ENCODE measurements at regions not wholly inside any gene's neighbourhood (a gene's known extent, or its start where the extent isn't known, plus 50 kb on each side); places are given as distances from the start of the nearest gene placed in this dataset.
"Not testable (repeated sequence)": the region's sequence is repeated elsewhere in the genome, so short reads cannot be mapped to it uniquely, and the experiment has no call there.

DNA sequence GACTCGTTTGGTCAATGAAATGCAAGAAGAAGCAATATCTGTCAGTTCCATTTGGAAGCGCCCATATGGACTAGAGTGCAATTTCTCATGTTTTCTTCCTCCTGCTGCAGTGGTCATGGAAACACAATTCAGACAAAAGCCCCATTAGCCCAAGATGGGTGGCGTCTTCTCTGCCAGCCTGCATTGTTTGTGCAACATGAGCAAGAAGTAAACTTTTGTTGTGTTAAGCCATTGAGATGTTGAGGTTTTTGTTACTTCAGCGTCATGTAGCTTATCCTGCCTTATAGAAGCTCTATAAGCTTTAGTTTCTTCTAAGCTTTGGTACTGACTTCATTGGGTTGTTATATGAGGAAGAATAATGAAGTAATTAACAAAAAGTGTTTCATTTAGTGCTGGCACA lies 137.4 kb downstream of the NPIPB5 start:
- Histone ChIP-seq H4K20me1 (ENCODE audit: insufficient read depth) (no peaks in the 10 kb centered on the region), H3K4me2 (no peak overlapping the region), H3K27me3 (ENCODE audit: insufficient read depth, low read depth) (no peaks in the 10 kb centered on the region), H3K79me2 (ENCODE audit: low read depth) (no peaks in the 10 kb centered on the region), H3K9me3 (ENCODE audit: insufficient read depth, low read depth) (0 out of 2 replicates have a peak, but pooled peaks cover 3% of the 10 kb centered on the region), H3K4me1 (replicated peaks; ENCODE audit: insufficient read depth) (no peaks in the 10 kb centered on the region), H2AFZ (no peak overlapping the region), H3F3A (ENCODE audit: insufficient read depth, low read depth) (no peaks in the 10 kb centered on the region), H3K4me3 (no peak overlapping the region), H3K9me2 (ENCODE audit: insufficient read depth) (no peaks in the 10 kb centered on the region), H3K36me3 (ENCODE audit: low read depth) (no peaks in the 10 kb centered on the region), H3K27ac (no peak overlapping the region)
- TF ChIP-seq EZH2 (IDR thresholded peaks at IDR 0.05; ENCODE audit: low read depth) = no peak
- TF ChIP-seq, protein P1, sequence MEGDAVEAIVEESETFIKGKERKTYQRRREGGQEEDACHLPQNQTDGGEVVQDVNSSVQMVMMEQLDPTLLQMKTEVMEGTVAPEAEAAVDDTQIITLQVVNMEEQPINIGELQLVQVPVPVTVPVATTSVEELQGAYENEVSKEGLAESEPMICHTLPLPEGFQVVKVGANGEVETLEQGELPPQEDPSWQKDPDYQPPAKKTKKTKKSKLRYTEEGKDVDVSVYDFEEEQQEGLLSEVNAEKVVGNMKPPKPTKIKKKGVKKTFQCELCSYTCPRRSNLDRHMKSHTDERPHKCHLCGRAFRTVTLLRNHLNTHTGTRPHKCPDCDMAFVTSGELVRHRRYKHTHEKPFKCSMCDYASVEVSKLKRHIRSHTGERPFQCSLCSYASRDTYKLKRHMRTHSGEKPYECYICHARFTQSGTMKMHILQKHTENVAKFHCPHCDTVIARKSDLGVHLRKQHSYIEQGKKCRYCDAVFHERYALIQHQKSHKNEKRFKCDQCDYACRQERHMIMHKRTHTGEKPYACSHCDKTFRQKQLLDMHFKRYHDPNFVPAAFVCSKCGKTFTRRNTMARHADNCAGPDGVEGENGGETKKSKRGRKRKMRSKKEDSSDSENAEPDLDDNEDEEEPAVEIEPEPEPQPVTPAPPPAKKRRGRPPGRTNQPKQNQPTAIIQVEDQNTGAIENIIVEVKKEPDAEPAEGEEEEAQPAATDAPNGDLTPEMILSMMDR (conservative IDR thresholded peaks at IDR 0.05) = no peak
- intact Hi-C loops (cut with micrococcal nuclease; ENCODE audit: unreplicated experiment) = no loop called here
- DNase-seq = no peak
- BruUV-seq (replicated peaks) = no TSS peak
- POLR2A ChIA-PET (ENCODE audit: unreplicated experiment) = no interaction called here
- CTCF ChIA-PET = no interaction called here

DNA sequence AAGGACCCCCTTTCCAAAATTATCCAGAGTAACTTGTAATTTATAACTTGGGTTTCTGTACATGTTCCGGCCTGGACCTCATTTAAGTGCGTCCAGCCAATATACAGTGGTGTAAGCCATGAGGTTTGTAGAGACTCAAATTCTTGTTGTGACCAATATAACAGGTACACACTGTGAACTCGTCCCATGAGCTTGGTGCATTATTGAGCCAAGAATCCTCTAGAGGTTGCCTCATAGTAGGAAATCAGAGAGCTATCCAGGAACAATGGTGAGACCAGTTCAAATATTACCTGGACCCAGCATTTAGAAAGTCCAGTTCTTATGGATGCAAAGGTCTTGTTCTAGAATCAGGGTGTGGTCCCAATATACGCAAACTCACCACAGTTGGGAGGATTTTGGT lies 138.2 kb downstream of the NPIPB5 start:
- POLR2A ChIA-PET (ENCODE audit: unreplicated experiment) = no interaction called here
- no peaks in the 10 kb centered on the region for H4K20me1 ChIP-seq (ENCODE audit: insufficient read depth)
- TF ChIP-seq EZH2 (IDR thresholded peaks at IDR 0.05; ENCODE audit: low read depth) = no peak
- TF ChIP-seq, protein P1 (conservative IDR thresholded peaks at IDR 0.05) = no peak
- H3K9me3 ChIP-seq (ENCODE audit: insufficient read depth, low read depth) = 0 out of 2 replicates have a peak, but pooled peaks cover 3% of the 10 kb centered on the region
- no peaks in the 10 kb centered on the region for H3K27me3 ChIP-seq (ENCODE audit: insufficient read depth, low read depth)
- no peak for DNase-seq
- CTCF ChIA-PET = no interaction called here
- H3K4me3 ChIP-seq = no peak overlapping the region
- no peak overlapping the region for H3K27ac ChIP-seq
- no peaks in the 10 kb centered on the region for H3K4me1 ChIP-seq (replicated peaks; ENCODE audit: insufficient read depth)
- no peaks in the 10 kb centered on the region for H3F3A ChIP-seq (ENCODE audit: insufficient read depth, low read depth)
- H2AFZ ChIP-seq = no peak overlapping the region
- no TSS peak for BruUV-seq (replicated peaks)
- no peaks in the 10 kb centered on the region for H3K36me3 ChIP-seq (ENCODE audit: low read depth)
- intact Hi-C loops (cut with micrococcal nuclease; ENCODE audit: unreplicated experiment) = no loop called here
- no peaks in the 10 kb centered on the region for H3K9me2 ChIP-seq (ENCODE audit: insufficient read depth)
- H3K4me2 ChIP-seq = no peak overlapping the region
- no peaks in the 10 kb centered on the region for H3K79me2 ChIP-seq (ENCODE audit: low read depth)

GRCh38 chr16:22651111-22651817 lies 140.6 kb downstream of the NPIPB5 start:
- intact Hi-C loops (cut with micrococcal nuclease; ENCODE audit: unreplicated experiment); H3K4me3 ChIP-seq; H4K20me1 ChIP-seq (ENCODE audit: insufficient read depth); POLR2A ChIA-PET (ENCODE audit: unreplicated experiment); H3K4me1 ChIP-seq (replicated peaks; ENCODE audit: insufficient read depth); H3K9me2 ChIP-seq (ENCODE audit: insufficient read depth); H3K79me2 ChIP-seq (ENCODE audit: low read depth); H3K27me3 ChIP-seq (ENCODE audit: insufficient read depth, low read depth); DNase-seq; H3K27ac ChIP-seq; BruUV-seq (replicated peaks); H3K9me3 ChIP-seq (ENCODE audit: insufficient read depth, low read depth); H3K36me3 ChIP-seq (ENCODE audit: low read depth); H2AFZ ChIP-seq; H3F3A ChIP-seq (ENCODE audit: insufficient read depth, low read depth); H3K4me2 ChIP-seq: not testable (repeated sequence)
- CTCF ChIA-PET = interaction anchor here (0.6 kb wide), 1 partner anchor 113 kb away, joined by 3 read pairs; no protein-coding TSS in a partner anchor

DNA sequence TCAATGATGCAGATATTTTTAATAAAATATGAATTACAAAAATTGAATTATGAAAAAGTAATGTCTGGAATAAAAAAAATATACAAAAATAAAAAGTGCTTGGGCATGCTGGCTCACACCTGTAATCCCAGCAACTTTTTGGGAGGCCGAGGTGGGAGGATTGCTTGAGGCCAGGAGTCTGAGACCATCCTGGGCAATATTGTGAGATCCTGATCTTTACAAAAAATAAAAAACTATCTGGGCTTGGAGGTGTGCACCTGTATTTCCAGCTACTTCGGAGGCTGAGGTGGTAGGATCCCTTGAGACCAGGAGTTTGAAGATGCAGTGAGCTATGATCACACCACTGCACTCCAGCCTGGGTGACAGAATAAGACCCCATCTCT lies 141.8 kb downstream of the NPIPB5 start:
- Histone ChIP-seq H4K20me1 (ENCODE audit: insufficient read depth) (no peaks in the 10 kb centered on the region), H3K4me2 (no peak overlapping the region), H3K36me3 (ENCODE audit: low read depth) (no peaks in the 10 kb centered on the region), H3K27ac (no peak overlapping the region), H3K79me2 (ENCODE audit: low read depth) (no peaks in the 10 kb centered on the region), H3K27me3 (ENCODE audit: insufficient read depth, low read depth) (no peaks in the 10 kb centered on the region), H3K4me1 (replicated peaks; ENCODE audit: insufficient read depth) (no peaks in the 10 kb centered on the region), H3K4me3 (no peak overlapping the region), H3K9me3 (ENCODE audit: insufficient read depth, low read depth) (0 out of 2 replicates have a peak, but pooled peaks cover 3% of the 10 kb centered on the region), H3K9me2 (ENCODE audit: insufficient read depth) (no peaks in the 10 kb centered on the region), H2AFZ (no peak overlapping the region), H3F3A (ENCODE audit: insufficient read depth, low read depth) (no peaks in the 10 kb centered on the region)
- DNase-seq = no peak
- intact Hi-C loops (cut with micrococcal nuclease; ENCODE audit: unreplicated experiment) = no loop called here
- POLR2A ChIA-PET (ENCODE audit: unreplicated experiment) = no interaction called here
- TF ChIP-seq, protein P1 (conservative IDR thresholded peaks at IDR 0.05) = no peak
- no peak for TF ChIP-seq EZH2 (IDR thresholded peaks at IDR 0.05; ENCODE audit: low read depth)
- BruUV-seq (replicated peaks) = no TSS peak
- CTCF ChIA-PET = no interaction called here
